GM18867 (cell line): ENCODE measurements at regions not wholly inside any gene's neighbourhood (a gene's known extent, or its start where the extent isn't known, plus 50 kb on each side); places are given as distances from the start of the nearest gene placed in this dataset.

Source experiments
- ATAC-seq: cut with Tn5 transposase; IDR thresholded peaks from one replicate; pipeline ENCODE4 v1.9.1; 2021; ENCODE audit warnings: mild to moderate bottlenecking, moderate library complexity; ENCODE audit not compliant: unreplicated experiment

DNA sequence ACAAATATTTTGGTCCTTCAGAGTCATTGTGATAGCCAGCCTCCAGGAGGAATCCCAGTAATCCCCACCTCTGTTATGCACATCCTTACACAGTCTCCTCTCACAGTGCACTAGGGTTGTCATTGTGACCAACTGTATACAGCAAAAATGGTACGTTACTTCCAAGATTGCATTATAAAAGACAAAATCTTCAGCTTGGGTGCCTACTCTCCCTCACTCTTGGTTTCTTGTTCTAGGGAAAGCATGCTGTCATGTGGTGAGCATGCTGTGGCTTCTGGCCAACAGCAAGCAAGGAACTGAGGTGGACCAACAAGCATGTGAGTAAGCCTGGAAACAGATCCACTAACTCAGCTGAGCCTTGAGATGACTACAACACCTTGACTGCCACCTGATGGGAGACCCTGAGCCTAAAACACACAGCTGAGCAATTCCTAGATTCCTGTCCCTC is 130.1 kb upstream of the DST start:
- peak; percentile 39 for ATAC-seq

DNA sequence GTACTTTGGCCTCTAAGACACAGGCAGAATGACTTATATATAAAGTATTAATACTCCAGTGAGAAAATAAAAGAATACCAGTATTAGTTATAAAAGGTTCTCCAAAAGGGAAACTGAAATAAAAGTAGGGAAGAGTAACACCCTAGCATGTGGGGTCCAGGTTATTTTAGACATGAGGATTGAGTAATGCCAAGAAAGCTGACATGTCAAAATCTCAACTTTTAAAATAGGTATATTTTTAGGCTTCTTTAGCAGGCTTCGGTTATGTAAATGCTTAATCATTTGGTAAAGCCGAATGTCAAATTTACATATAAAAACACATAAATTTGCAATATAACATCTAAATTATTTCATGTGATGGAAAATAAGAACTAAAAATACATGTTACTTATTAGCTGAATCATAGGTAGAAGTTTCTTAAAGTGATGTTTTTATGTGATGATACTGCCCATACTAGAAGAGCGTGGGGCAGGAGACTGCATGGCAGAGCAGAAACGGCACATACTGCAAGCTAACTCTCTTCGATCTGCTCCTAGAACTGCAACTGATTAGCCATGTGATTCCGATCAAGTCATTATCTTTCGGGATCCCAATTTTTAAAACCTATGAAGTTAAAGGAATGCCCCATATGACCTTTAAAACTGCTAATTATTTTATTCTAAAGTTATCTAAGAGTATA is 129.4 kb upstream of the DST start:
- ATAC-seq = no peak

DNA sequence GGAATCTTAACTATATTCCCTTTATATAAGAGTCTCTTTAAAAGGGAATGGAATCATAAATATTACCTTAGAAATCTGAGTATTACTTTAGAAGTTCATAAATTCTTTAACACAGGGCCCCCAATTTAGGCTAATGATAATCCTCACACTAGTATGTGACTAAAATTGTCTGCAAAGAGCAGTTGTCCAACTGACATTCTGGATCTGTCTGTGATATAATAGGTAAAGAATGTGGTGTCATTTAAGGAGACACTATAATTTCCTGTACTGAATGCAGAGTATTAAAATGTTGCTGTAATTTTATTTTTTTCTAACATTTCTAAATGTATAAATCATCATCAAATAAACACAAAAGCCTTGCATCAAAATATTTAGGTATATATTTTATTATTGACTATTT is 128.5 kb upstream of the DST start:
- ATAC-seq = no peak

DNA sequence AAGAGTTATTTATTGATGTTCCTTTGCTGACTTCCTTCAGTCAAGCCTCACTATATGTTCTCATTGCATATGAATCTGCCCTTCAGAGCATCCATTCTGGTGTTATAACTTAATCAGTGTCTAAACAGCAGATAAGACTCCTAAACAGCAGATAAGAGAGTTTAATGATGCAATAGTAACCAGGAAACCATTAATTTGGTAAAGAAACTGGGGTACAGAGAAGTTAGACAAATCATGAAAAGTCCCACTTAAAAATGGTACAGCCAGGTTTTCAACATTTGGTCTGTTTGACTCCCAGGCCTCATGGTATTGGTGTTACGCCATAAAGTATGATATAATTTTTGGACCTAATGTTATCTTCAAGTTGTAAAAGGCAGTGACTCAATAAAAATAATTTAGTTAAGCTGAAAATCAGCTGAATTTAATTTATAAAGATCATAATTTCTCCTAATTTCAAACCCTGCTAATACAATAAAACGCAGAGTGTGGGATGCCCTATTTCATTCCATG is 127.4 kb upstream of the DST start:
- ATAC-seq = no peak

DNA sequence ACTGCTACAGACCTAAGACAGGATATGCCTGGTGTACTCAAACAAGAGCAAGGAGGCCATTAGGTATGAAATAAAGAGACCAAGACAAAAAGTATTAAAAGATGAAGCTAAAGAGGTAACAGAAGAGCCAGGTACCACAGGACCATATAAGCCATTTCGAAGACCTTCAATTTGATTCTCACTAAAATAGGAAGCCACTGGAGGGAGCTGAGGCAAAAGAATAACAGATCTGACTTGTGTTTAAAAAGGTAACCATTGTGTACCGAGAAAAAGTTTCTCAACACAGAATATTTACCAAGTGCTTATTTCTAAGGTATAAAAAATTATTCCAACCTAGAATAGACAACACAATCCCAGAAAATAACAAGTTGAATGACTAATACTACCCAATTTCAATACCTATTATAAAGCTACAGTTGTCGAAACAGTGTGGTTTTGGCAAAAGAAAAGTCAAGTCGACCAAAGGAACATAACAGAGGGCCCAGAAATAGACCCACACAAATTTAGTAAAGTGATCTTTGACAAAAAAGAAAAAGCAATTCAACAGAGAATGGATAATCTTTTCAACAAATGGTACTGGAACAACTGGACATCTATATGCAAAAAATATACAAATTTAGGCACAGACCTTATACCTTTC is 125.3 kb upstream of the DST start:
- no peak for ATAC-seq

DNA sequence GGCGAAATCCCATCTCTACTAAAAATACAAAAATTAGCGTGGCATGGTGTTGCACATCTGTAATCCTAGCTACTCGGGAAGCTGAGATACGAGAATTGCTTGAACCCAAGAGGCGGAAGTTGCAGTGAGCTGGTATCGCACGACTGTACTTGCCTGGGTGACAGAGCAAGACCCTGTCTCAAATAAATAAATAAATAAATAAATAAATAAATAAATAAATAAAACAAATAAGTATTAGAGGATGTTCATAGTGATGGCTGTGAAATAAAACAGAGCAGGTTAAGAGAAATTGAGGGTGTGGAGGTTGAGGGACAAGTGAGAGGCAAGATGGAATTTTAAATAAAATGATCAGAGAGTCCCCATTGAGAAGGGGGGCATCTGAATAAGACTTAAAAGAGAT is 124.7 kb upstream of the DST start:
- ATAC-seq = no peak

- ATAC-seq = peak; percentile 69
Measured at GRCh38 chr6:56766806-56767178, 124.1 kb upstream of the DST start.

DNA sequence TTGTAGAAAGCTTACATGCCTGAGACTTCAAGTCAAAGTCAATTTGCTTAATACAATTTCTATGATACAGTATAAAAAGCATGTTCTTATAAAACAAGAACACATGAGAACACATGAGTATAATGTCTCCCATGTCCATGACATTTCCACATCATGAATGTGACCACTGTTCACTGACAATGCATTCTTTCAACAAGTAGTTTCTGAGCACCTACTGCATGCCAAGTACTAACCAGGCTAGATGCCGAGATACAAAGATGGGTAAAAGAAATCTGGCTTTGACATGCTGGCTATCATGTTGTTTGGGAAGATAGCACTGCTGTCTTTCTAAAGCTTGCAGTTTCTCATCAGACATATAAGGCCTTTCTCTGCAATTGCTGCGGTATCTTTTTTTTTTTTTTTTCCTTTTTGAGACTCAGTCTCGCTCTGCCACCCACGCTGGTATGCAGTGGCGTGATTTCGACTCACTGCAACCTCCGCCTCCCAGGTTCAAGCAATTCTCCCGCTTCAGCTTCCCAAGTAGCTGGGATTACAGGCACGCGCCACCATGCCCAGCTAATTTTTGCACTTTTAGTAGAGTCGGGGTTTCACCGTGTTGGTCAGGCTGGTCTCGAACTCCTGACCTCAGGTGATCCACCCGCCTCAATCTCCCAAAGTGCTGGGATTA is 123.6 kb upstream of the DST start:
- ATAC-seq = no peak

DNA sequence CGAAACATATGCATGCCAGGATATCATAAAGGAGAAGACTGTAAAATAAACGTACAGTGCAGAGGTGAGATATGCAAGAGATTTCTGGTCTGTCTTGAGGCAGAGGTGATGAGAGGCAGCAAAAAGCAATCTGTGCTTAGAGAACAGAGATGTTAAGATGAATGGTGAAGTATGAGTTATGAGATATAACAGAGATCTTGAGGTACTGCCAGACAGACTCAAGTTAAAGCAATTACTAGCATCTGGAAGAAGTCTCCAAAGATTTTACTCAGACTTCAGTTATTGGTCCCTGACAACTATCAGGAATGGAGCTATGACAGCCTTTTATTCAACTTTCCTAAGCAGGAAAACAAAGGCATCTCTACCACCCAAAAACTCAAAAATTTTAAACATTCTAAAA is 122.8 kb upstream of the DST start:
- no peak for ATAC-seq

GRCh38 chr6:56764081-56764566 is 121.4 kb upstream of the DST start:
- peak; percentile 47 for ATAC-seq

DNA sequence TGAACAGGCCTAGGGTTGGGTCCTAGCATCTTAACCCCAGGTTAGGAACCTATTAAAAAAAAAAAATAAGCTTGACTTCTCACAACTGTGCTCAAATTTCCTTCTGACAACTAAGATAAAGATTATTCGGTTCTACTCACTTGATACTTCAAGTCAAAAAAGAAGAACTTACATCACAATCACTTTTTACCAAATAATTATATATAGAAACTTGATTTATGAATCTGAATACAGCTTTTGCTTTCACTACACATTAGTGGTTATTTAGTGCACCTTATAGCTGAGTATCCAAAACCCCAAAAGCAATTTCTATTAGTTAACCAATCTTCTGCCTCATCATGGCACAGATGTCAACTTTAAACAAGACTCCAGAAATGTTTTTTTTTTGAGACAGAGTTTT is 119.0 kb upstream of the DST start:
- no peak for ATAC-seq

DNA sequence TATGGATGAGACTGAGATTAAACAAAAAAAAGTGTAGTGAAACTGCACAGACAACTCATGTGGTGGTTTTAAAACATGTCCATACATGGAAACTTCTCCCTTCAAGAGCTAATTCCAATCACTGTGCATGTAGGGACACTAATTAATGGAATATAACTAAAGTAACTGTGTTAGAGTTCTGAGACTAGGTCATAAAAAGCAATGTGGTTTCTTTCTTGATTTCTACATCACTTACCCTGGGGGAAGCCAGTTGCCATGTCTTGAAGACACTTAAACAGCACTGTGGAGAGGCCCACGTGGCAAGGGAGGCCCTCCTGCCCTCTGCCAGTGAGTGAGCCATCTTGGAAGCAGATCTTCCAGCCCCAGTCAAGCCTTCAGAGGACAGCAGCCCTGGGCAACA is 118.2 kb upstream of the DST start:
- no peak for ATAC-seq

DNA sequence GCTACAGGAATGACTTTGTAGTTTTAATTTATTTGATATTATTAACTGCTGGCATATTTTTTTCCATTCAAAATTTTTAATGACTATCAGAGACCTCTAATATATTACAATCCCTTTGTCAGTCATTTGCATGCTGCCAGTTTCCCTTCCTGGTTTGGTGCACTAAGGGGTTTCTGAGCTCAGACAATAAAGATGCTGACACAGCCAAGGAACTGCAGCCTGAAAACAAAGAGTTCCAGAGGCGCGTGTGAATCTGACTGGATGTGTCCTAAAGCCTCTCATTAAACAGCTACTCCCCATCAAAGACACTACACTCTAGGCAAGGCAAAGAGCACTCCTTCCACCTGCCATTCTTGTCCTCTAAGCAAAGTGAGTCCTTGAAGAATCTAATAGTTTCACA is 116.8 kb upstream of the DST start:
- no peak for ATAC-seq

- peak; percentile 37 for ATAC-seq
Measured at GRCh38 chr6:56758553-56758952, 115.9 kb upstream of the DST start.

DNA sequence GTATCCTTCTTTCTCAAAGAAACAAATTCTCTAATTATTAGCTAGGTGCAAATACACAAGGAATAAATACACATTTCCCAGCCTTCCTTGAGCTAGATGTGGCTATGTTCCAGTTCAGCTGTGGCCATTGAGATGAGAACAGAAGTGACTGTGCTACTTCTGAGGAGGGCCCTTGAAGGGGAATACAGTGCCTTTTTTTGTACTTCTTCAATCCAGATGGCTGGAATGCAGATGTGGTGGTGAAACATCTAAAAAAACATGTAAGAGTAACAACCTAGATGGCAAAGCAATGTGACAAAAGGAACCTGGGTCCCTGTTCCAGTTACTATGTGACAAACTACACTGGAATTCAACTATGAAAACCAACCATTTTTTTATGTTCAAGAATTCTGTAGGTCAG is 115.4 kb upstream of the DST start:
- ATAC-seq = no peak

DNA sequence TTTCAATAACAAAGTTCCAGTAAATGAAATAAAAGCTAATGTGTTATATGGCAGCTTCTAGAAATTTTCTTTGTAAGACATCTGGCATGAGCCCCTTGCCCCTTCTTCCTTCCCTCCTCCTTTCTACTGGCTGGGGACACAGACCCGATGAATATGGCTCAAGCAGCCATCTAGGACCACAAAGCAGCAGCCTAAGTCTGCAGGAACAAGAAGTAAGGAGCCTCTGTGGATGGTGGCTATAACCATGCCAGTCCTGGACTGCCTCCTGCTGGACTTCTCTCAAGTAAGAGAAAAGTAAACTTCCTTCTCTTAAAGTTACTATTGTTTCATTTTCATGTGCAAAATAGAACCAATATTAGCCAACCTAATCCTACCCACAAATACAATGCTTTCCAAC is 114.9 kb upstream of the DST start:
- ATAC-seq = no peak

GRCh38 chr6:56756791-56757587 is 114.3 kb upstream of the DST start:
- no peak for ATAC-seq

- ATAC-seq = no peak
Measured at GRCh38 chr6:56756219-56756789, 113.6 kb upstream of the DST start.

DNA sequence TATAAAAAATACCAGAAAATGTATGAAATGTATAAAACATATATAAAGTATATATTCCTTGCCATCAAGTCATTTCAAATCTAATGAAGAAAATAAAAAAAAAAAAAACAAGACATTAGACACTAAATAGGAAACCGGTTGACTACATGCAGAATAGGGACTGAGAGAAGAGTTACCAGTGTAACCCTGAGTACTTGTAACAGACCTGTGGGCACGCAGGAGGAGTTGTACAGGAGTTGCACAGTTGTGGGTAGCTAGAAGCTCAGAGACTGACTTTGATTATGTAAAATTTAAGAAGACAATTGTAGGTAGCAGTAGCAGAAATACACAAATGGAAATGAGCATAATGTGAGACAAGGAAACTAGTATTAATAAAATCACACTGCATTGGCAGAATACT is 112.4 kb upstream of the DST start:
- ATAC-seq = no peak

GRCh38 chr6:56753811-56754210 is 111.1 kb upstream of the DST start:
- no peak for ATAC-seq

- no peak for ATAC-seq
Measured at GRCh38 chr6:56752534-56752933, 109.8 kb upstream of the DST start.
